Ovary (tissue), 7 donors: ENCODE measurements at regions not wholly inside any gene's neighbourhood (a gene's known extent, or its start where the extent isn't known, plus 50 kb on each side); places are given as distances from the start of the nearest gene placed in this dataset.

Source experiments
- DNase-seq, 5 donors: peaks; one replicate each; pipeline ENCODE4 v3.0.0-alpha.2; 2019 to 2020
- H3K27ac ChIP-seq, 2 donors: fragments of 200-600 bp; one replicate each; pipeline versions ENCODE4 v1.5.1 to v1.8.0; 2019 to 2022
- H3K27me3 ChIP-seq: fragments of 200-600 bp; one replicate; pipeline ENCODE4 v1.8.0; 2022
- H3K36me3 ChIP-seq: fragments of 200-600 bp; sonication (generic); one replicate; pipeline ENCODE4 v1.5.1; 2019
- H3K4me1 ChIP-seq: one replicate; pipeline ENCODE4 v1.8.1; 2013; ENCODE audit warnings: mild to moderate bottlenecking, moderate library complexity; ENCODE audit not compliant: insufficient read depth
- H3K4me3 ChIP-seq: fragments of 200-600 bp; sonication (generic); one replicate; pipeline ENCODE4 v1.5.1; 2017
- H3K9me3 ChIP-seq, 2 donors: fragments of 200-600 bp in 1 of 2; sonication (generic) in 1 of 2; one replicate each; pipeline versions ENCODE4 v1.5.1 to v1.8.1; 2013 to 2019; ENCODE audit warnings: mild to moderate bottlenecking in 1 of 2, moderate library complexity in 1 of 2
- EP300 ChIP-seq: sonication (generic); formaldehyde crosslinking; IDR thresholded peaks from one replicate; pipeline ENCODE4 v1.6.1; 2017; ENCODE audit warnings: antibody characterized with exemption
- POLR2A ChIP-seq: fragments of 450-650 bp; IDR thresholded peaks from one replicate; pipeline ENCODE4 v1.6.1; 2017; ENCODE audit warnings: antibody characterized with exemption, mild to moderate bottlenecking, moderate library complexity
- WGBS, 3 donors: extraction: QIAGEN DNeasy Blood & Tissue Kit in 1 of 3; methylation state at CpG; one replicate each; pipeline versions ENCODE4 v1.1.5 to v1.1.7; 2013 to 2017; 5-methylcytosine and 5-hydroxymethylcytosine counted together
- intact Hi-C, 4 donors: fragments of 100-400 bp; cut with DNase I; formaldehyde crosslinking; loops; one replicate each; pipeline versions ENCODE4 v1.11.0 to v1.15.1; 2022 to 2023
- TF ChIP-seq, protein P1 (sequence below), 3 donors: fragments of 450-650 bp in 2 of 3; fragments of 200-600 bp in 1 of 3; IDR thresholded peaks; one replicate each; pipeline versions ENCODE4 v1.5.1 to v1.8.0; 2016 to 2022; ENCODE audit warnings: antibody characterized with exemption in 3 of 3, mild to moderate bottlenecking in 1 of 3
- donor health status: DM: no; HTN: no; CAD: no; lungs with moderate emphysema.
- donor health status: DM: no; HTN: no; CAD: no.
- donor health status: Bipolar disorder and iron deficiency.
- donor health status: DM: no; HTN: no; CAD: no.
- donor health status: DM: yes; HTN: yes; CAD: no.

- no peaks in the 10 kb centered on the region for H3K36me3 ChIP-seq
- 91 to 95% (median 94%) methylated on average over 6 of the region's 6 CpGs for WGBS, 3 donors
- no peaks in the 10 kb centered on the region for H3K9me3 ChIP-seq
- H3K4me3 ChIP-seq: no peak overlapping the region
- TF ChIP-seq POLR2A (no peak), EP300 (no peak)
- TF ChIP-seq, protein P1, sequence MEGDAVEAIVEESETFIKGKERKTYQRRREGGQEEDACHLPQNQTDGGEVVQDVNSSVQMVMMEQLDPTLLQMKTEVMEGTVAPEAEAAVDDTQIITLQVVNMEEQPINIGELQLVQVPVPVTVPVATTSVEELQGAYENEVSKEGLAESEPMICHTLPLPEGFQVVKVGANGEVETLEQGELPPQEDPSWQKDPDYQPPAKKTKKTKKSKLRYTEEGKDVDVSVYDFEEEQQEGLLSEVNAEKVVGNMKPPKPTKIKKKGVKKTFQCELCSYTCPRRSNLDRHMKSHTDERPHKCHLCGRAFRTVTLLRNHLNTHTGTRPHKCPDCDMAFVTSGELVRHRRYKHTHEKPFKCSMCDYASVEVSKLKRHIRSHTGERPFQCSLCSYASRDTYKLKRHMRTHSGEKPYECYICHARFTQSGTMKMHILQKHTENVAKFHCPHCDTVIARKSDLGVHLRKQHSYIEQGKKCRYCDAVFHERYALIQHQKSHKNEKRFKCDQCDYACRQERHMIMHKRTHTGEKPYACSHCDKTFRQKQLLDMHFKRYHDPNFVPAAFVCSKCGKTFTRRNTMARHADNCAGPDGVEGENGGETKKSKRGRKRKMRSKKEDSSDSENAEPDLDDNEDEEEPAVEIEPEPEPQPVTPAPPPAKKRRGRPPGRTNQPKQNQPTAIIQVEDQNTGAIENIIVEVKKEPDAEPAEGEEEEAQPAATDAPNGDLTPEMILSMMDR (IDR thresholded peaks at IDR 0.05): no peak
- peaks cover 3% of the 10 kb centered on the region for H3K4me1 ChIP-seq
- intact Hi-C loops: loop anchor here in 1 of 4 donors (10.0 kb wide), 1 partner anchor 50 kb away; no protein-coding TSS in a partner anchor
- no peak overlapping the region for H3K27ac ChIP-seq
- H3K27me3 ChIP-seq: no peaks in the 10 kb centered on the region
- DNase-seq: no peak
These were observed 77.2 kb upstream of the TPRG1 start for GRCh38 chr3:189094539-189094938.

DNA sequence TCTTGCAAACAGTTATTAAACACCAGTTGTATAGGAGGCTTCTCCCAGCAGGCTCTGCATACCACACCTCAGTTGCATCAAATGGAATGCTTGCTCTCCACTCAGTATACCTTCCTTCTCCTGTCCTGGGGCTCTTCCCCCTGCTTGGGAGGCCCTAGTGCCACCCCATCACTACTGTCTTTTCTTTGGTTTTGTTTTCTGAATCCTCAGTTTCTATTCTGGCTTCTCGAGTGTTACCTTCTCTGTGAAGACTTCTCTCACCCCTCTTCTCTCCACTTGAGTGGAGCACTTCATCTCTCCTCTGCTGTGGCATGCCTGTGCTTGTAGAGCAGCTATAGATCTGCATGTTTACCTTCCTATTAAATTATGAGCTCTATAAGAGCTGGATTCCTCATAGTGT, 75.7 kb upstream of the TPRG1 start:
- Histone ChIP-seq H3K27ac (no peak overlapping the region), H3K4me1 (peaks cover 10% of the 10 kb centered on the region), H3K4me3 (no peak overlapping the region), H3K27me3 (no peaks in the 10 kb centered on the region), H3K36me3 (no peaks in the 10 kb centered on the region), H3K9me3 (no peaks in the 10 kb centered on the region)
- TF ChIP-seq POLR2A: no peak
- no peak for TF ChIP-seq EP300
- TF ChIP-seq, protein P1 (IDR thresholded peaks at IDR 0.05): no peak
- intact Hi-C loops: loop anchor here in 1 of 4 donors (10.0 kb wide), 1 partner anchor 49 kb away; no protein-coding TSS in a partner anchor
- WGBS, 3 donors: 88 to 98% (median 97%) methylated on average over 1 of the region's 1 CpG
- DNase-seq: no peak

DNA sequence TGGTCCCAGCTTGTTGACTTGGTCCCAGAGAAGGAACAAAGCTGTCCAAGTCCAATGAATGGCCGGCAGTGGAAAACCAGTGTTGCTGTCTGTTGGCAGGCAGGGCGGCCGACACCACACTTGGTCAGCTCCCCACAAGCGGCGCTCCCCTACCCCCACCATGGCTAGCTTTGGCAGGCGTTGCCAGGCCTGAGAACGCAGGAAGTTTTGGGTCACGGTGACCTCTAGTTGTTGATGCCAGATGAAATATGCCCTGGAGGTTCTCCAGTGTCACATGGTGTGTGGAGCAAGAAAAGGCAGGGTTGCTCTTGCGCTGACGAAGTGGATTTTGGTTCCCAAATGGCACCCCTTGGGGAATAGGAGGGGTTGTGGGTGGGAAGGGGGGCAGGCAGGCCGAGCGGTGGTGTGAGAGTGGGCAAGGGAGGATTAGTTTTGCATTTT, 72.7 kb upstream of the TPRG1 start:
- 19 to 30% (median 25%) methylated on average over 12 of the region's 12 CpGs for WGBS, 3 donors
- peak overlapping the region; percentile 1 to 81 for H3K27ac ChIP-seq
- H3K27me3 ChIP-seq: no peaks in the 10 kb centered on the region
- H3K4me1 ChIP-seq: peaks cover 10% of the 10 kb centered on the region
- intact Hi-C loops: loop anchor here in 1 of 4 donors (10.0 kb wide), 1 partner anchor 46 kb away; no protein-coding TSS in a partner anchor
- DNase-seq: peak; percentile 89 to 94 (median 91)
- TF ChIP-seq, protein P1 (IDR thresholded peaks at IDR 0.05): no peak
- TF ChIP-seq POLR2A (no peak), EP300 (peak; percentile 67)
- no peaks in the 10 kb centered on the region for H3K36me3 ChIP-seq
- peak overlapping the region; percentile 3 for H3K4me3 ChIP-seq
- H3K9me3 ChIP-seq: no peaks in the 10 kb centered on the region

DNA sequence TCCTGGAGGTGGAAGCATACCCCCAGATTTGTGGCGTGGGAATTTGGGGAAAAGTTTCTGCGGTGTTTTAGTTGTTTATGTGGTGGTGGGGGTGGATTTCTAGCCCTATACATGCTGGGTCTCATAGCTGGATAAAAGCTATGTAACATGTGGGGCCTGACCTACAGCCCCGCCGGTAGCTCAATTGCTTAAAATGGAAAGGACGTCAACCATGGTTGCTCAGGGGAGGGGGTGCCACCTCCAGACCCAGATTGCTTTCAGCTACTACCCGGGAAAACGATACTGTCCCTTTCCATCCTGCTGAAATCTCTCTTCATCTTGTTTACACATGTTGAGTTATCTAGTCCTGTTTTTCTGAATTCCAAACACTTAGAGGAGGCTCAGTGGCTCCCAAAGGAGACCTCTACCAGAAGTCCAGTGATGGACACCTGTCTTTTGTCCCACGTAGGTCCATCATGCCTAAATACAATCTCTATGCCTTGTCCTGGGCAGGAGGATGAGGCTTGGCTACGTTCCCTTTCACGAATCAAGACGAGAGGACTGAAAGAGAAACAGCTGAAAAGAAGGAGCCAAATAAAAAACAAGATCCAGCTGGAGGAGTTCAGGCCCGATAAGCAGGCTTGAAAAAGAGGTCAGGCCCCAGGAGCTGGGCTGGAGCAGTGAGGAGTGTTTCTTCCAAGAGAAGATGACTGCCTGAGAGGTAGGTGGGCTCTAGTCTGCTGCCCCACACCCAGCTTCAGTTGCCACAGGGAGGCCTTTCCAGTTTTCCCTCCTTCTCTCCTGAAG, 72.1 kb upstream of the TPRG1 start:
- Histone ChIP-seq H3K4me3 (peak overlapping the region; percentile 3), H3K4me1 (peaks cover 10% of the 10 kb centered on the region), H3K9me3 (no peaks in the 10 kb centered on the region), H3K36me3 (no peaks in the 10 kb centered on the region), H3K27me3 (no peaks in the 10 kb centered on the region), H3K27ac (peak overlapping the region; percentile 1 to 81)
- peak; percentile 52 to 63 (median 60) for DNase-seq
- TF ChIP-seq POLR2A (no peak), EP300 (no peak)
- TF ChIP-seq, protein P1 (IDR thresholded peaks at IDR 0.05): no peak
- intact Hi-C loops: loop anchor here in 1 of 4 donors (10.0 kb wide), 1 partner anchor 45 kb away; no protein-coding TSS in a partner anchor
- WGBS, 3 donors: 16 to 28% (median 25%) methylated on average over 12 of the region's 12 CpGs
